SK-N-SH treated with all-trans-retinoic acid at 6 μM for 48 hours (cell line): ENCODE measurements at regions not wholly inside any gene's neighbourhood (a gene's known extent, or its start where the extent isn't known, plus 50 kb on each side); places are given as distances from the start of the nearest gene placed in this dataset.
"Not testable (repeated sequence)": the region's sequence is repeated elsewhere in the genome, so short reads cannot be mapped to it uniquely, and the experiment has no call there.

Experiments used
- ATAC-seq: fragments of 200-7000 bp; cut with Tn5 transposase; 3 replicates; pipeline ENCODE4 v1.9.1; 2020; ENCODE audit warnings: mild to moderate bottlenecking, moderate library complexity
- ARNTL ChIP-seq: fragments of 450-650 bp; formaldehyde crosslinking; IDR thresholded peaks from 2 replicates; pipeline ENCODE4 v1.5.0; 2020; ENCODE audit warnings: low read depth, mild to moderate bottlenecking, moderate library complexity, borderline replicate concordance
- BACH2 ChIP-seq: fragments of 250-450 bp; sonication (Bioruptor Pico); IDR thresholded peaks from 2 replicates; pipeline ENCODE4 v1.9.0; 2021; ENCODE audit warnings: mild to moderate bottlenecking, borderline replicate concordance
- CSDC2 ChIP-seq: fragments of 250-450 bp; sonication (Bioruptor Pico); IDR thresholded peaks from 2 replicates; pipeline ENCODE4 v1.5.0; 2020; ENCODE audit warnings: mild to moderate bottlenecking, moderate library complexity
- ESRRG ChIP-seq: fragments of 250-450 bp; sonication (Bioruptor Pico); IDR thresholded peaks from 2 replicates; pipeline ENCODE4 v1.6.1; 2021; ENCODE audit warnings: mild to moderate bottlenecking
- GLIS3 ChIP-seq: fragments of 250-450 bp; sonication (Bioruptor Pico); IDR thresholded peaks from 2 replicates; pipeline ENCODE4 v1.5.0; 2020; ENCODE audit warnings: mild to moderate bottlenecking, moderate library complexity
- ISL1 ChIP-seq: fragments of 250-450 bp; sonication (Bioruptor Pico); IDR thresholded peaks from 2 replicates; pipeline ENCODE4 v2.1.2; 2022; ENCODE audit warnings: mild to moderate bottlenecking, moderate library complexity
- OSR1 ChIP-seq: fragments of 250-450 bp; sonication (Bioruptor Pico); IDR thresholded peaks from 2 replicates; pipeline ENCODE4 v1.8.0; 2022; ENCODE audit warnings: moderate library complexity, mild to moderate bottlenecking, inconsistent platforms
- PATZ1 ChIP-seq: fragments of 250-450 bp; sonication (Bioruptor Pico); IDR thresholded peaks from 2 replicates; pipeline ENCODE4 v1.8.0; 2020; ENCODE audit warnings: mild to moderate bottlenecking, moderate library complexity, borderline replicate concordance
- RARB ChIP-seq: fragments of 250-450 bp; sonication (Bioruptor Pico); IDR thresholded peaks from 2 replicates; pipeline ENCODE4 v1.8.0; 2021; ENCODE audit warnings: mild to moderate bottlenecking, moderate library complexity
- SNAI2 ChIP-seq: fragments of 250-450 bp; sonication (Bioruptor Pico); IDR thresholded peaks from 2 replicates; pipeline ENCODE4 v1.5.0; 2020; ENCODE audit warnings: mild to moderate bottlenecking, moderate library complexity
- TCF4 ChIP-seq: fragments of 250-450 bp; sonication (Bioruptor Pico); IDR thresholded peaks from 2 replicates; pipeline ENCODE4 v1.8.0; 2021; ENCODE audit warnings: mild to moderate bottlenecking, moderate library complexity, borderline replicate concordance
- TOX ChIP-seq: fragments of 250-450 bp; sonication (Bioruptor Pico); IDR thresholded peaks from 2 replicates; pipeline ENCODE4 v1.8.0; 2021; ENCODE audit warnings: mild to moderate bottlenecking, moderate library complexity, borderline replicate concordance
- ZC3H10 ChIP-seq: fragments of 250-450 bp; sonication (Bioruptor Pico); IDR thresholded peaks from 2 replicates; pipeline ENCODE4 v1.5.1; 2021; ENCODE audit warnings: mild to moderate bottlenecking, moderate library complexity
- ZFP3 ChIP-seq: fragments of 250-450 bp; sonication (Bioruptor Pico); IDR thresholded peaks from 2 replicates; pipeline ENCODE4 v1.5.0; 2020; ENCODE audit warnings: mild to moderate bottlenecking, moderate library complexity
- ZFP30 ChIP-seq: fragments of 450-650 bp; formaldehyde crosslinking; IDR thresholded peaks from 2 replicates; pipeline ENCODE4 v1.5.0; 2022; ENCODE audit warnings: mild to moderate bottlenecking, moderate library complexity
- ZNF565 ChIP-seq: fragments of 450-650 bp; formaldehyde crosslinking; conservative IDR thresholded peaks from 2 replicates; pipeline ENCODE4 v1.5.0; 2020; ENCODE audit warnings: low read depth, mild to moderate bottlenecking, moderate library complexity
- ZNF70 ChIP-seq: fragments of 450-650 bp; formaldehyde crosslinking; IDR thresholded peaks from 2 replicates; pipeline ENCODE4 v1.5.0; 2020; ENCODE audit warnings: mild to moderate bottlenecking, moderate library complexity
- ZNF8 ChIP-seq: fragments of 450-650 bp; formaldehyde crosslinking; IDR thresholded peaks from 2 replicates; pipeline ENCODE4 v1.5.0; 2020; ENCODE audit warnings: mild to moderate bottlenecking, moderate library complexity
- TF ChIP-seq, protein P1 (sequence below): fragments of 250-450 bp; sonication (Bioruptor Pico); IDR thresholded peaks from 2 replicates; pipeline ENCODE4 v1.5.1; 2020; ENCODE audit warnings: low read depth, mild to moderate bottlenecking, moderate library complexity
- TF ChIP-seq, protein P2 (sequence below): fragments of 250-450 bp; sonication (Bioruptor Pico); IDR thresholded peaks from 2 replicates; pipeline ENCODE4 v1.5.0; 2020; ENCODE audit warnings: mild to moderate bottlenecking, moderate library complexity

DNA sequence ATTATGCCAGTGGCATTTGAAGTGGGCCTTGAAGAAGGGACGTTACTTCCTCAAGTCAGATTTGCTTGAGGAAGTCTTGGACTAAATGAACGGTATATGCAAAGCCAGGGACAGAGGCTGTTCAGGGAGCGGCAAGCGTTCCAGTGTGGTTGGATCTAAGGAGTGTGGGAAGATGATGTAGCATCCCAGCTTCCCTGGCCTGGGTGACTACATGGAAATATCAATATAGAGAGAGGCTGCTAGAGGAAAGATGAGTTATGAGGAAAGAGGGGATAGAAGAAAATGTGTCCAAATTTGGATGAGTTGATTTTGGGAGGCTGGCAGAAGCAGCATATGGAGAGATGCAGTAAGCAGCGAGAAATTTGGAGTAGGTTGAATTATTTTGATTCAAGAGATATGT, 432.5 kb upstream of the TENM3 start:
- TF ChIP-seq ZFP3 (CRISPR knock-in tag) (no peak), SNAI2 (CRISPR knock-in tag) (no peak), ZNF8 (CRISPR knock-in tag) (no peak), RARB (CRISPR knock-in tag) (no peak), PATZ1 (CRISPR knock-in tag) (no peak), ZNF565 (CRISPR knock-in tag) (no peak)
- ATAC-seq = no peak

DNA sequence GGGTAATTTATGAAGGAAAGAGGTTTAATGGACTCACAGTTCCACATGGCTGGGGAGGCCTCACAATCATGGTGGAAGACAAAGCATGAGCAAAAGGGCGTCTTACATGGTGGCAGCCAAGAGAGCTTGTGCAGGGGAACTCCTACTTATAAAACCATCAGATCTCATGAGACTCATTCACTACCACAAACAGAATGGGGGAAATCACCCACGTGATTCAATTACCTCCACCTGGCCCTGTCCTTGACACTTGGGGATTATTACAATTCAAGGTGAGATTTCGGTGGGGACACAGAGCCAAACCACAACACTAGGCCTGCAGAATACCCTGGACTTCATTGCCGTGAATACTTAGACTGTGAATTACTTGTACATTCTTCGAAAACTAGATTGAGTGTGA, 431.7 kb upstream of the TENM3 start:
- ATAC-seq = not testable (repeated sequence)

GRCh38 chr4:181819946-181820345, 423.3 kb upstream of the TENM3 start:
- TF ChIP-seq SNAI2 (CRISPR knock-in tag) = no peak
- no peak for TF ChIP-seq ZC3H10 (CRISPR knock-in tag)
- TF ChIP-seq TCF4 (CRISPR knock-in tag) = no peak
- TF ChIP-seq TOX (CRISPR knock-in tag) = no peak
- ATAC-seq = no peak

DNA sequence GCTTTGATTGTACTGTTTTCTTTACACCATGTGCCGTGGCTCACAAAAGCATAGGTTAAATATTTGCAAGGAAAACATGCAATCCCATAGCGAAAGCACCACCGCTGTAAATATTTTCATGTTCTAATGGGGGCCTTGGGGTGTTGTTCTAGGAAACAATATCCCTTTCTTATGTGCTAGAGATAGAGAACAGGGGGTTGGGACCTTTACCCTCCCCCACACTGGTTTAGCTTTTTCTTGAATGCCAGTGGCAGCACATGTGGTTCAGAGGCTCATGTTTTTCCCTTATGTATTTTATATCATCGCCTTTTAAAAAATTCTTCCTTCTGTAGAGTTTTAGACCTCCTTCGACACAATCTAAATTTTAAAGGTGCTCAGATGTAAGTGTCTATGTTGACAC, 422.6 kb upstream of the TENM3 start:
- no peak for ATAC-seq
- TF ChIP-seq ZNF70 (CRISPR knock-in tag) = no peak
- TF ChIP-seq GLIS3 (CRISPR knock-in tag) = no peak
- no peak for TF ChIP-seq PATZ1 (CRISPR knock-in tag)
- TF ChIP-seq OSR1 (CRISPR knock-in tag) = no peak
- no peak for TF ChIP-seq ZFP30 (CRISPR knock-in tag)
- no peak for TF ChIP-seq ZNF8 (CRISPR knock-in tag)
- TF ChIP-seq SNAI2 (CRISPR knock-in tag) = no peak
- TF ChIP-seq, all 23 proteins: peak for 0

GRCh38 chr4:181821039-181822004, 421.9 kb upstream of the TENM3 start:
- no peak for TF ChIP-seq ESRRG (CRISPR knock-in tag)
- TF ChIP-seq, protein P1, sequence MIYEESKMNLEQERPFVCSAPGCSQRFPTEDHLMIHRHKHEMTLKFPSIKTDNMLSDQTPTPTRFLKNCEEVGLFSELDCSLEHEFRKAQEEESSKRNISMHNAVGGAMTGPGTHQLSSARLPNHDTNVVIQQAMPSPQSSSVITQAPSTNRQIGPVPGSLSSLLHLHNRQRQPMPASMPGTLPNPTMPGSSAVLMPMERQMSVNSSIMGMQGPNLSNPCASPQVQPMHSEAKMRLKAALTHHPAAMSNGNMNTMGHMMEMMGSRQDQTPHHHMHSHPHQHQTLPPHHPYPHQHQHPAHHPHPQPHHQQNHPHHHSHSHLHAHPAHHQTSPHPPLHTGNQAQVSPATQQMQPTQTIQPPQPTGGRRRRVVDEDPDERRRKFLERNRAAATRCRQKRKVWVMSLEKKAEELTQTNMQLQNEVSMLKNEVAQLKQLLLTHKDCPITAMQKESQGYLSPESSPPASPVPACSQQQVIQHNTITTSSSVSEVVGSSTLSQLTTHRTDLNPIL (CRISPR knock-in tag) = no peak
- TF ChIP-seq CSDC2 = no peak
- TF ChIP-seq ISL1 (CRISPR knock-in tag) = no peak
- TF ChIP-seq TCF4 (CRISPR knock-in tag) = no peak
- no peak for TF ChIP-seq ARNTL
- TF ChIP-seq, all 23 proteins: peak for 0
- peak; percentile 96 for ATAC-seq

- peak; percentile 61 for ATAC-seq
- TF ChIP-seq ISL1 (CRISPR knock-in tag) = peak; percentile 79
- TF ChIP-seq ZNF70 (CRISPR knock-in tag) = no peak
Measured at GRCh38 chr4:181822005-181822375, 421.2 kb upstream of the TENM3 start.

DNA sequence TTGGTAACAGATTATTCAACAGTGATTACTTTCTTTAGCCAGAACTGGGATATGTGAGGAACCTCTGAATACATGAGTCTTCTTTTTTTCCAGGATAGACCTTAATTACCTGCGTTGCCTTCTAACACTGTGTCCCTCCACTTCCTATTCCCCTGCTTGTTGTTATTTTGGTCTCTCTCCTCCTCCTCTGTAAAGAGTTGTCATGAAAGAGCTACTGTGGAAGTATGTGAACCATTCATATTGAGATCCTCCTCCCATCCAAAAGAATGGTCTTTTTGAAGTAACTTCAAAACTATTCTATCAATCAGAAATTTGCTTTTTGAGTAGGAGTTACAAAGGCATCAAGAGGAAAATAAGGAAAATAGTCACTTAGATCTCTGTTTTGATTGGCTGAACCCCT, 420.0 kb upstream of the TENM3 start:
- ATAC-seq = no peak
- TF ChIP-seq ARNTL = no peak
- no peak for TF ChIP-seq RARB (CRISPR knock-in tag)
- no peak for TF ChIP-seq ZFP30 (CRISPR knock-in tag)
- TF ChIP-seq, protein P1 (CRISPR knock-in tag) = no peak
- TF ChIP-seq, protein P2, sequence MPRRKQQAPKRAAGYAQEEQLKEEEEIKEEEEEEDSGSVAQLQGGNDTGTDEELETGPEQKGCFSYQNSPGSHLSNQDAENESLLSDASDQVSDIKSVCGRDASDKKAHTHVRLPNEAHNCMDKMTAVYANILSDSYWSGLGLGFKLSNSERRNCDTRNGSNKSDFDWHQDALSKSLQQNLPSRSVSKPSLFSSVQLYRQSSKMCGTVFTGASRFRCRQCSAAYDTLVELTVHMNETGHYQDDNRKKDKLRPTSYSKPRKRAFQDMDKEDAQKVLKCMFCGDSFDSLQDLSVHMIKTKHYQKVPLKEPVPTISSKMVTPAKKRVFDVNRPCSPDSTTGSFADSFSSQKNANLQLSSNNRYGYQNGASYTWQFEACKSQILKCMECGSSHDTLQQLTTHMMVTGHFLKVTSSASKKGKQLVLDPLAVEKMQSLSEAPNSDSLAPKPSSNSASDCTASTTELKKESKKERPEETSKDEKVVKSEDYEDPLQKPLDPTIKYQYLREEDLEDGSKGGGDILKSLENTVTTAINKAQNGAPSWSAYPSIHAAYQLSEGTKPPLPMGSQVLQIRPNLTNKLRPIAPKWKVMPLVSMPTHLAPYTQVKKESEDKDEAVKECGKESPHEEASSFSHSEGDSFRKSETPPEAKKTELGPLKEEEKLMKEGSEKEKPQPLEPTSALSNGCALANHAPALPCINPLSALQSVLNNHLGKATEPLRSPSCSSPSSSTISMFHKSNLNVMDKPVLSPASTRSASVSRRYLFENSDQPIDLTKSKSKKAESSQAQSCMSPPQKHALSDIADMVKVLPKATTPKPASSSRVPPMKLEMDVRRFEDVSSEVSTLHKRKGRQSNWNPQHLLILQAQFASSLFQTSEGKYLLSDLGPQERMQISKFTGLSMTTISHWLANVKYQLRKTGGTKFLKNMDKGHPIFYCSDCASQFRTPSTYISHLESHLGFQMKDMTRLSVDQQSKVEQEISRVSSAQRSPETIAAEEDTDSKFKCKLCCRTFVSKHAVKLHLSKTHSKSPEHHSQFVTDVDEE = no peak
- TF ChIP-seq GLIS3 (CRISPR knock-in tag) = no peak
- TF ChIP-seq TOX (CRISPR knock-in tag) = no peak
- TF ChIP-seq SNAI2 (CRISPR knock-in tag) = no peak
- TF ChIP-seq OSR1 (CRISPR knock-in tag) = no peak
- TF ChIP-seq ZNF565 (CRISPR knock-in tag) = no peak
- TF ChIP-seq BACH2 (CRISPR knock-in tag) = no peak
- no peak for TF ChIP-seq ISL1 (CRISPR knock-in tag)
- TF ChIP-seq ZNF8 (CRISPR knock-in tag) = no peak
